PFSK-1 (cell line): ENCODE measurements at regions not wholly inside any gene's neighbourhood (a gene's known extent, or its start where the extent isn't known, plus 50 kb on each side); places are given as distances from the start of the nearest gene placed in this dataset.

Experiments
- FOXP2 ChIP-seq: optimal IDR thresholded peaks from 2 replicates; pipeline ENCODE3; 2011; ENCODE audit warnings: borderline replicate concordance, control low read depth, inconsistent platforms; ENCODE audit not compliant: insufficient read depth; ENCODE audit errors: extremely low read length, extremely low read depth
- POLR2AphosphoS5 ChIP-seq: IDR thresholded peaks from 2 replicates; pipeline ENCODE4 v1.6.1; 2012; ENCODE audit warnings: low read depth, mild to moderate bottlenecking, control low read depth, low read length, moderate library complexity
- SIN3A ChIP-seq: IDR thresholded peaks from 2 replicates; pipeline ENCODE4 v1.6.1; 2012; ENCODE audit warnings: mild to moderate bottlenecking, low read length, moderate library complexity, borderline replicate concordance; ENCODE audit not compliant: insufficient read depth
- TAF1 ChIP-seq: IDR thresholded peaks from 2 replicates; pipeline ENCODE4 v1.6.1; 2012; ENCODE audit warnings: low read length, control low read depth, borderline replicate concordance; ENCODE audit not compliant: insufficient read depth
- TF ChIP-seq, protein P1 (sequence below), 2 experiments: IDR thresholded peaks; 2 replicates each; pipeline versions ENCODE4 v1.6.1 to v1.8.0; 2011 to 2012; ENCODE audit warnings: low read depth in 2 of 2, low read length in 2 of 2, control low read depth in 1 of 2, inconsistent platforms in 1 of 2, mild to moderate bottlenecking in 1 of 2, moderate library complexity in 1 of 2; ENCODE audit not compliant: insufficient read depth in 1 of 2

DNA sequence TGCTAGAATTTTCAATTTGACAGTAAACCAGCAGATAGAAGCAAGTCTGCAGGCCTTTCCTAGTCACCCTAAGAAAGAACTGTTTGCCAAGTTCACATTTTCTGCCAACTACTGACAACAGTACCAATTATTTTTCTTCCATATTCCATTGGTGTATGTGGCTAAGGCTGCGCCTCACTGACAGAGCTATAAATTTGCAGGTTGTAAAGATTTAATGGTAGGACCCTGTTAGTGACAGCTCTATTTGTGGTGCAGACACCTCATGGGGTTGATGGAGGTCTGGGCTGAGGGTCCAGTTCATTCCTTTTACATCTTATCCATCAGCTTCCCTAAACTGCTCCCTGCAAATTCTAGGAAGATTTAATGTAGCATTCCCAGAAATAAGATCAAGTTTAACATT lies 228.5 kb downstream of the FRK start:
- no peak for TF ChIP-seq POLR2AphosphoS5
- no peak for TF ChIP-seq SIN3A
- no peak for TF ChIP-seq FOXP2

DNA sequence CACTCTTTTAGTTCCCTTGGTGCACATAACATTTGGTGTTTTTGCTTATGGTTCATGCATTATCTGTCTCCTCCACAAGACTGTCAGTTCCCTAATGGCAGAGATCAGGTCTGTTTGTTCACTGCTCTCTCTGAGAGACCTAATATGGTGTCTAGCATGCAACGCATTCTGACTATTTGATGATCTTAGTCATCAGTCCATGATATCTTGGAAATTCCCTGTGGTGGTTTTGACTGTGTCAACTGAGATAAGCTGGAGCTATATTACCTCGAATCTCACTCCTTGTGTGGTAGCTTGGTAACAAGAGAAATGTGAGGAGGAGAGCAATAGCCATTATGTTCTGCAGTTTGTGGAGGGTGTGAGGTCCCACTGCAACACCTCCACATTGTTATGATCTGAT lies 229.8 kb downstream of the FRK start:
- TF ChIP-seq FOXP2: no peak
- TF ChIP-seq, protein P1, sequence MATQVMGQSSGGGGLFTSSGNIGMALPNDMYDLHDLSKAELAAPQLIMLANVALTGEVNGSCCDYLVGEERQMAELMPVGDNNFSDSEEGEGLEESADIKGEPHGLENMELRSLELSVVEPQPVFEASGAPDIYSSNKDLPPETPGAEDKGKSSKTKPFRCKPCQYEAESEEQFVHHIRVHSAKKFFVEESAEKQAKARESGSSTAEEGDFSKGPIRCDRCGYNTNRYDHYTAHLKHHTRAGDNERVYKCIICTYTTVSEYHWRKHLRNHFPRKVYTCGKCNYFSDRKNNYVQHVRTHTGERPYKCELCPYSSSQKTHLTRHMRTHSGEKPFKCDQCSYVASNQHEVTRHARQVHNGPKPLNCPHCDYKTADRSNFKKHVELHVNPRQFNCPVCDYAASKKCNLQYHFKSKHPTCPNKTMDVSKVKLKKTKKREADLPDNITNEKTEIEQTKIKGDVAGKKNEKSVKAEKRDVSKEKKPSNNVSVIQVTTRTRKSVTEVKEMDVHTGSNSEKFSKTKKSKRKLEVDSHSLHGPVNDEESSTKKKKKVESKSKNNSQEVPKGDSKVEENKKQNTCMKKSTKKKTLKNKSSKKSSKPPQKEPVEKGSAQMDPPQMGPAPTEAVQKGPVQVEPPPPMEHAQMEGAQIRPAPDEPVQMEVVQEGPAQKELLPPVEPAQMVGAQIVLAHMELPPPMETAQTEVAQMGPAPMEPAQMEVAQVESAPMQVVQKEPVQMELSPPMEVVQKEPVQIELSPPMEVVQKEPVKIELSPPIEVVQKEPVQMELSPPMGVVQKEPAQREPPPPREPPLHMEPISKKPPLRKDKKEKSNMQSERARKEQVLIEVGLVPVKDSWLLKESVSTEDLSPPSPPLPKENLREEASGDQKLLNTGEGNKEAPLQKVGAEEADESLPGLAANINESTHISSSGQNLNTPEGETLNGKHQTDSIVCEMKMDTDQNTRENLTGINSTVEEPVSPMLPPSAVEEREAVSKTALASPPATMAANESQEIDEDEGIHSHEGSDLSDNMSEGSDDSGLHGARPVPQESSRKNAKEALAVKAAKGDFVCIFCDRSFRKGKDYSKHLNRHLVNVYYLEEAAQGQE (IDR thresholded peaks at IDR 0.05; ENCODE audit: insufficient read depth in 1 of 2, low read depth in 2 of 2, low read length in 2 of 2): no peak

DNA sequence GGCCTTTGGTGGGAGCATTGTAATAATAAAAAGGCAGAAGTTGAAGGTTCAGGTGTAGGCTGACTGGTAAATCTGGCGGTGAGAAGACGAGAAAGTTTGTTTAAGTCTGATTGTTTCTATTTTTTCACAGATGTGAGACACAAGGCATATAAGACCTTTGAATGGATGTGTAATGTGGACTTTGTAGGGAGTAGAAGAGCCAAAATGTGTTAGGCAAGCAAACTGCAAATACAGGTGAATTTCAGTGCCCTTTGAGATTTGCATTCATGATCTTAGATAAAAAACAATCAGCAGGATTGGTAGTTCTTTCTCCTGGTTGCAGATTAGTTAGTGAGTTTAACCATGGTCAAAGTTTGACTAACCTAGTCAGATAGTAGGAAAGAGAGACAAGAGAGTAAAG lies 238.9 kb downstream of the FRK start:
- TF ChIP-seq, protein P1 (IDR thresholded peaks at IDR 0.05; ENCODE audit: insufficient read depth in 1 of 2, low read depth in 2 of 2, low read length in 2 of 2): no peak
- TF ChIP-seq FOXP2 (no peak), POLR2AphosphoS5 (no peak), SIN3A (no peak), TAF1 (no peak)

- TF ChIP-seq POLR2AphosphoS5 (no peak), FOXP2 (no peak), TAF1 (no peak), SIN3A (no peak)
- TF ChIP-seq, protein P1 (IDR thresholded peaks at IDR 0.05; ENCODE audit: insufficient read depth in 1 of 2, low read depth in 2 of 2, low read length in 2 of 2): no peak
Observed at GRCh38 chr6:115819506-115819905, 241.2 kb downstream of the FRK start.

DNA sequence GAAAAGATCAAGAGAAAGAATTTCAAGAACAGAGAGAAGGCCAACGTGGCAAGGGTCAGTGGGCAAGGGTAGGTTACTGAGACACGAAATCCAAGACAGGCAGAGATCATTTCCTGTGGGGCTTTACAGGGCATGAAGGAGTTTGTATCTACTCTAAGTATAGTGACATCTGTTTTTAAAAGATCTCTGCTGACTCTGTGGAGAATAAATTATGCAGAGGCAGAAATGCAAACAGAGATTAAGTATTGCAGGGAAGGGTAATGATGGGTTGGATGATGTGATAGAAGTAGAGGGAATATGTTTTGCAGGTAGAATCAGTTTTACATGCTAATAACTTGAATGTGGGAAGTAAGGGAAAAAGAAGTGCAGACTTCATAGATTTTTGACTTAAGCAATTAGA lies 243.5 kb downstream of the FRK start:
- TF ChIP-seq, protein P1 (IDR thresholded peaks at IDR 0.05; ENCODE audit: insufficient read depth in 1 of 2, low read depth in 2 of 2, low read length in 2 of 2): no peak

DNA sequence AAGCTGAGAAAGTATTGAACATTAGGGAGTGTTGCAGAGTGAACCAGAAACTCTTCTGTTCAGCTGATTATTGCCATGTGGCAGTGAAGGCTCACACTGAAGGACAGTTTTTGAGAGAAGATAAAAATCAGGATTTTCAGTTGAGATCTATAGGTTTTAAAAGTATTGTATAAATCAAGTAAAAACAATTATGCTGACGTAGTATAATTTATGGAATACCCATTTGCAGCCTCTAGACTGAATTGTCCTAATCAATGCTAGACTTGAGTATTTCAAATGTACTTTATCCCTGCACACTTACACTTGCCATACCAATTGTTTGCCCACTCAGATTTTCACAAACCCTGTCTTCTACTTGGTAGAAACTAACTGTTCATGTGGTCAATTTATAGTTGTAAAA lies 245.8 kb downstream of the FRK start:
- TF ChIP-seq FOXP2 (no peak), TAF1 (no peak), POLR2AphosphoS5 (no peak), SIN3A (no peak)
- TF ChIP-seq, protein P1 (IDR thresholded peaks at IDR 0.05; ENCODE audit: insufficient read depth in 1 of 2, low read depth in 2 of 2, low read length in 2 of 2): no peak
